ENCODE measurements at regions not wholly inside any gene's neighbourhood (a gene's known extent, or its start where the extent isn't known, plus 50 kb on each side); places are given as distances from the start of the nearest gene placed in this dataset.

- DNase-seq (ENCODE audit: low read depth in 6 of 9, low spot score in 9 of 9) = no peak
- H3K4me3 ChIP-seq (ENCODE audit: low read length in 2 of 2) = no peak overlapping the region
- H3K27me3 ChIP-seq (ENCODE audit: control insufficient read depth in 2 of 2, insufficient read depth in 1 of 2, low read length in 1 of 2) = no peaks in the 10 kb centered on the region
- no peaks in the 10 kb centered on the region for H3K36me3 ChIP-seq (ENCODE audit: control insufficient read depth in 2 of 2, insufficient read depth in 2 of 2, low read length in 1 of 2)
- no peaks in the 10 kb centered on the region for H3K4me1 ChIP-seq (ENCODE audit: control insufficient read depth in 2 of 2, insufficient read depth in 2 of 2, low read length in 2 of 2)
- H3K27ac ChIP-seq (ENCODE audit: low read depth in 1 of 2, low read length in 1 of 2) = no peak overlapping the region
- WGBS = 89% methylated on average over 2 of the region's 2 CpGs
- H3K9me3 ChIP-seq (ENCODE audit: control insufficient read depth in 2 of 2, insufficient read depth in 1 of 2, low read length in 1 of 2) = peaks cover 0 to 18% of the 10 kb centered on the region in 2 donors
Observed at GRCh38 chr4:126582737-126583136, 1050.0 kb upstream of the INTU start.

GRCh38 chr4:126583509-126583908 is 1049.2 kb upstream of the INTU start:
- no peak for DNase-seq (ENCODE audit: low read depth in 6 of 9, low spot score in 9 of 9)
- Histone ChIP-seq H3K4me1 (ENCODE audit: control insufficient read depth in 2 of 2, insufficient read depth in 2 of 2, low read length in 2 of 2) (no peaks in the 10 kb centered on the region), H3K4me3 (ENCODE audit: low read length in 2 of 2) (no peak overlapping the region), H3K27me3 (ENCODE audit: control insufficient read depth in 2 of 2, insufficient read depth in 1 of 2, low read length in 1 of 2) (no peaks in the 10 kb centered on the region), H3K36me3 (ENCODE audit: control insufficient read depth in 2 of 2, insufficient read depth in 2 of 2, low read length in 1 of 2) (no peaks in the 10 kb centered on the region), H3K27ac (ENCODE audit: low read depth in 1 of 2, low read length in 1 of 2) (no peak overlapping the region), H3K9me3 (ENCODE audit: control insufficient read depth in 2 of 2, insufficient read depth in 1 of 2, low read length in 1 of 2) (peaks cover 0 to 18% of the 10 kb centered on the region in 2 donors)
- 79% methylated on average over 1 of the region's 1 CpG for WGBS

- peaks cover 0 to 7% of the 10 kb centered on the region in 2 donors for H3K9me3 ChIP-seq (ENCODE audit: control insufficient read depth in 2 of 2, insufficient read depth in 1 of 2, low read length in 1 of 2)
- H3K27me3 ChIP-seq (ENCODE audit: control insufficient read depth in 2 of 2, insufficient read depth in 1 of 2, low read length in 1 of 2) = no peaks in the 10 kb centered on the region
- no peak overlapping the region for H3K4me3 ChIP-seq (ENCODE audit: low read length in 2 of 2)
- H3K27ac ChIP-seq (ENCODE audit: low read depth in 1 of 2, low read length in 1 of 2) = no peak overlapping the region
- H3K36me3 ChIP-seq (ENCODE audit: control insufficient read depth in 2 of 2, insufficient read depth in 2 of 2, low read length in 1 of 2) = no peaks in the 10 kb centered on the region
- DNase-seq (ENCODE audit: low read depth in 6 of 9, low spot score in 9 of 9) = no peak
- no peaks in the 10 kb centered on the region for H3K4me1 ChIP-seq (ENCODE audit: control insufficient read depth in 2 of 2, insufficient read depth in 2 of 2, low read length in 2 of 2)
Observed at GRCh38 chr4:126591583-126591982, 1041.2 kb upstream of the INTU start.

- H3K4me1 ChIP-seq (ENCODE audit: control insufficient read depth in 2 of 2, insufficient read depth in 2 of 2, low read length in 2 of 2) = no peaks in the 10 kb centered on the region
- H3K36me3 ChIP-seq (ENCODE audit: control insufficient read depth in 2 of 2, insufficient read depth in 2 of 2, low read length in 1 of 2) = no peaks in the 10 kb centered on the region
- peaks cover 0 to 4% of the 10 kb centered on the region in 2 donors for H3K9me3 ChIP-seq (ENCODE audit: control insufficient read depth in 2 of 2, insufficient read depth in 1 of 2, low read length in 1 of 2)
- WGBS = 86% methylated on average over 3 of the region's 3 CpGs
- H3K4me3 ChIP-seq (ENCODE audit: low read length in 2 of 2) = no peak overlapping the region
- no peak for DNase-seq (ENCODE audit: low read depth in 6 of 9, low spot score in 9 of 9)
- H3K27me3 ChIP-seq (ENCODE audit: control insufficient read depth in 2 of 2, insufficient read depth in 1 of 2, low read length in 1 of 2) = no peaks in the 10 kb centered on the region
- no peak overlapping the region for H3K27ac ChIP-seq (ENCODE audit: low read depth in 1 of 2, low read length in 1 of 2)
Observed at GRCh38 chr4:126592088-126592487, 1040.7 kb upstream of the INTU start.

- Histone ChIP-seq H3K4me3 (ENCODE audit: low read length in 2 of 2) (no peak overlapping the region), H3K36me3 (ENCODE audit: control insufficient read depth in 2 of 2, insufficient read depth in 2 of 2, low read length in 1 of 2) (no peaks in the 10 kb centered on the region), H3K9me3 (ENCODE audit: control insufficient read depth in 2 of 2, insufficient read depth in 1 of 2, low read length in 1 of 2) (peaks cover 0 to 3% of the 10 kb centered on the region in 2 donors), H3K27me3 (ENCODE audit: control insufficient read depth in 2 of 2, insufficient read depth in 1 of 2, low read length in 1 of 2) (no peaks in the 10 kb centered on the region), H3K4me1 (ENCODE audit: control insufficient read depth in 2 of 2, insufficient read depth in 2 of 2, low read length in 2 of 2) (no peaks in the 10 kb centered on the region), H3K27ac (ENCODE audit: low read depth in 1 of 2, low read length in 1 of 2) (no peak overlapping the region)
- WGBS = 93% methylated on average over 2 of the region's 2 CpGs
- DNase-seq (ENCODE audit: low read depth in 6 of 9, low spot score in 9 of 9) = no peak
Observed at GRCh38 chr4:126593626-126594025, 1039.1 kb upstream of the INTU start.

GRCh38 chr4:126595643-126596042 is 1037.1 kb upstream of the INTU start:
- no peak for DNase-seq (ENCODE audit: low read depth in 6 of 9, low spot score in 9 of 9)
- 82% methylated on average over 2 of the region's 2 CpGs for WGBS
- no peaks in the 10 kb centered on the region for H3K4me1 ChIP-seq (ENCODE audit: control insufficient read depth in 2 of 2, insufficient read depth in 2 of 2, low read length in 2 of 2)
- no peak overlapping the region for H3K4me3 ChIP-seq (ENCODE audit: low read length in 2 of 2)
- no peak overlapping the region for H3K27ac ChIP-seq (ENCODE audit: low read depth in 1 of 2, low read length in 1 of 2)
- no peaks in the 10 kb centered on the region for H3K36me3 ChIP-seq (ENCODE audit: control insufficient read depth in 2 of 2, insufficient read depth in 2 of 2, low read length in 1 of 2)
- H3K27me3 ChIP-seq (ENCODE audit: control insufficient read depth in 2 of 2, insufficient read depth in 1 of 2, low read length in 1 of 2) = no peaks in the 10 kb centered on the region
- no peaks in the 10 kb centered on the region for H3K9me3 ChIP-seq (ENCODE audit: control insufficient read depth in 2 of 2, insufficient read depth in 1 of 2, low read length in 1 of 2)

- Histone ChIP-seq H3K4me3 (ENCODE audit: low read length in 2 of 2) (no peak overlapping the region), H3K9me3 (ENCODE audit: control insufficient read depth in 2 of 2, insufficient read depth in 1 of 2, low read length in 1 of 2) (no peaks in the 10 kb centered on the region), H3K4me1 (ENCODE audit: control insufficient read depth in 2 of 2, insufficient read depth in 2 of 2, low read length in 2 of 2) (no peaks in the 10 kb centered on the region), H3K27ac (ENCODE audit: low read depth in 1 of 2, low read length in 1 of 2) (no peak overlapping the region), H3K27me3 (ENCODE audit: control insufficient read depth in 2 of 2, insufficient read depth in 1 of 2, low read length in 1 of 2) (no peaks in the 10 kb centered on the region), H3K36me3 (ENCODE audit: control insufficient read depth in 2 of 2, insufficient read depth in 2 of 2, low read length in 1 of 2) (no peaks in the 10 kb centered on the region)
- WGBS = 96% methylated on average over 4 of the region's 4 CpGs
- no peak for DNase-seq (ENCODE audit: low read depth in 6 of 9, low spot score in 9 of 9)
Observed at GRCh38 chr4:126599746-126600145, 1033.0 kb upstream of the INTU start.

- Histone ChIP-seq H3K4me1 (ENCODE audit: control insufficient read depth in 2 of 2, insufficient read depth in 2 of 2, low read length in 2 of 2) (no peaks in the 10 kb centered on the region), H3K27ac (ENCODE audit: low read depth in 1 of 2, low read length in 1 of 2) (no peak overlapping the region), H3K27me3 (ENCODE audit: control insufficient read depth in 2 of 2, insufficient read depth in 1 of 2, low read length in 1 of 2) (no peaks in the 10 kb centered on the region), H3K9me3 (ENCODE audit: control insufficient read depth in 2 of 2, insufficient read depth in 1 of 2, low read length in 1 of 2) (no peaks in the 10 kb centered on the region), H3K4me3 (ENCODE audit: low read length in 2 of 2) (no peak overlapping the region), H3K36me3 (ENCODE audit: control insufficient read depth in 2 of 2, insufficient read depth in 2 of 2, low read length in 1 of 2) (no peaks in the 10 kb centered on the region)
- no peak for DNase-seq (ENCODE audit: low read depth in 6 of 9, low spot score in 9 of 9)
- 100% methylated on average over 1 of the region's 1 CpG for WGBS
Observed at GRCh38 chr4:126603210-126603609, 1029.5 kb upstream of the INTU start.

GRCh38 chr4:126603825-126604224 is 1028.9 kb upstream of the INTU start:
- H3K9me3 ChIP-seq (ENCODE audit: control insufficient read depth in 2 of 2, insufficient read depth in 1 of 2, low read length in 1 of 2) = no peaks in the 10 kb centered on the region
- no peak for DNase-seq (ENCODE audit: low read depth in 6 of 9, low spot score in 9 of 9)
- no peaks in the 10 kb centered on the region for H3K36me3 ChIP-seq (ENCODE audit: control insufficient read depth in 2 of 2, insufficient read depth in 2 of 2, low read length in 1 of 2)
- WGBS = 97% methylated on average over 2 of the region's 2 CpGs
- no peak overlapping the region for H3K27ac ChIP-seq (ENCODE audit: low read depth in 1 of 2, low read length in 1 of 2)
- H3K27me3 ChIP-seq (ENCODE audit: control insufficient read depth in 2 of 2, insufficient read depth in 1 of 2, low read length in 1 of 2) = no peaks in the 10 kb centered on the region
- no peak overlapping the region for H3K4me3 ChIP-seq (ENCODE audit: low read length in 2 of 2)
- no peaks in the 10 kb centered on the region for H3K4me1 ChIP-seq (ENCODE audit: control insufficient read depth in 2 of 2, insufficient read depth in 2 of 2, low read length in 2 of 2)

- DNase-seq (ENCODE audit: low read depth in 6 of 9, low spot score in 9 of 9) = no peak
Observed at GRCh38 chr4:126604268-126604867, 1028.4 kb upstream of the INTU start.

More at GRCh38 chr4:126604268-126604867, 1028.4 kb upstream of the INTU start:
- no peak overlapping the region for H3K27ac ChIP-seq (ENCODE audit: low read depth in 1 of 2, low read length in 1 of 2)
- H3K9me3 ChIP-seq (ENCODE audit: control insufficient read depth in 2 of 2, insufficient read depth in 1 of 2, low read length in 1 of 2) = no peaks in the 10 kb centered on the region
- H3K36me3 ChIP-seq (ENCODE audit: control insufficient read depth in 2 of 2, insufficient read depth in 2 of 2, low read length in 1 of 2) = no peaks in the 10 kb centered on the region
- no peaks in the 10 kb centered on the region for H3K27me3 ChIP-seq (ENCODE audit: control insufficient read depth in 2 of 2, insufficient read depth in 1 of 2, low read length in 1 of 2)
- H3K4me1 ChIP-seq (ENCODE audit: control insufficient read depth in 2 of 2, insufficient read depth in 2 of 2, low read length in 2 of 2) = no peaks in the 10 kb centered on the region
- no peak overlapping the region for H3K4me3 ChIP-seq (ENCODE audit: low read length in 2 of 2)
- WGBS = 54% methylated on average over 3 of the region's 3 CpGs
